Parathyroid adenoma (tissue), 2 donors: ENCODE measurements at regions not wholly inside any gene's neighbourhood (a gene's known extent, or its start where the extent isn't known, plus 50 kb on each side); places are given as distances from the start of the nearest gene placed in this dataset.

Experiments
- H2AFZ ChIP-seq: fragments of 300-600 bp; sonication (generic); one replicate; pipeline ENCODE4 v1.7.0; 2017; ENCODE audit warnings: antibody characterized with exemption, mild to moderate bottlenecking
- H3K27ac ChIP-seq: fragments of 300-600 bp; sonication (generic); one replicate; pipeline ENCODE4 v1.7.0; 2017
- H3K27me3 ChIP-seq: fragments of 300-600 bp; sonication (generic); one replicate; pipeline ENCODE4 v1.7.0; 2017; ENCODE audit warnings: low read length; ENCODE audit not compliant: control insufficient read depth, insufficient read depth
- H3K36me3 ChIP-seq: fragments of 300-600 bp; sonication (generic); one replicate; pipeline ENCODE4 v1.7.0; 2017; ENCODE audit warnings: low read length; ENCODE audit not compliant: control insufficient read depth, insufficient read depth
- H3K4me1 ChIP-seq: fragments of 300-600 bp; sonication (generic); one replicate; pipeline ENCODE4 v1.7.0; 2017; ENCODE audit warnings: control low read depth
- H3K4me2 ChIP-seq: fragments of 300-600 bp; sonication (generic); one replicate; pipeline ENCODE4 v1.7.0; 2017; ENCODE audit warnings: low read length
- H3K4me3 ChIP-seq: fragments of 300-600 bp; sonication (generic); one replicate; pipeline ENCODE4 v1.7.0; 2017; ENCODE audit warnings: low read depth, low read length
- H3K79me2 ChIP-seq: fragments of 300-600 bp; sonication (generic); one replicate; pipeline ENCODE4 v1.7.0; 2017; ENCODE audit warnings: control low read depth
- H3K9ac ChIP-seq: fragments of 300-600 bp; sonication (generic); one replicate; pipeline ENCODE4 v1.7.0; 2017; ENCODE audit warnings: mild to moderate bottlenecking
- H3K9me3 ChIP-seq: fragments of 300-600 bp; sonication (generic); one replicate; pipeline ENCODE4 v1.7.0; 2017; ENCODE audit warnings: low read length; ENCODE audit not compliant: control insufficient read depth
- TF ChIP-seq, protein P1 (sequence below): fragments of 300-600 bp; sonication (generic); IDR thresholded peaks from one replicate; pipeline ENCODE4 v1.7.0; 2017; ENCODE audit warnings: antibody characterized with exemption, mild to moderate bottlenecking
- donor health status: primary hyperparathyroidism.

DNA sequence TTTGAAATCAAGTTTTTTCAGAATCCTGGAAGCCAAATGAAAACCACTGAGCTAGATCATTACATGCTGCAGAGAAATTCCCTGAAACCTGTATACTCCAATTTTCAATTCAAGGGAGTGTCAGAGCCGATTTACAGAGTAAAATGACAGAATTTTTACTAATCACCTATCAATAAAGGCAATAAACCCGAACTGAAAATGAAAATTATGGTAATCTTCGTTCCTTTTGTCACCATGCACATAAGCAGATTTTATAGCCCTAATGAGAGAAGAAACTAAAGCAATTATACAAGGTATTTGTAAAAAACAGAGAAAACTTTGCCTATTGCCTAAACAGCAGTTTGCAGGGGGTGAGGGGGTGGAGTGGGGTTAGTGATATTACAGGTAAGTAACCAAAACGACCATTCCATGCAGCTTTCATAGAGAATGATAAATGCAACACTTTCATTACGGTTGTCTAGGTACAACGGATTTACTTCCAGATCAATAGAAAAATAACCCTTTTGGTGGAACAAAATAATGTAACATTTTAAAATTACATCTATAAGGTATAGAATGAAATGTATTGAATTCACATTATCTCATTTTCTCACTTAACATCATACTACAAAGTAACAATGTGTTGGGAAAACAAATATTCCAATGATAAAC, 115.2 kb upstream of the BEND6 start:
- H3K27me3 ChIP-seq = no peaks in the 10 kb centered on the region
- no peak overlapping the region for H3K4me2 ChIP-seq
- peaks cover 2% of the 10 kb centered on the region for H3K4me1 ChIP-seq
- TF ChIP-seq, protein P1, sequence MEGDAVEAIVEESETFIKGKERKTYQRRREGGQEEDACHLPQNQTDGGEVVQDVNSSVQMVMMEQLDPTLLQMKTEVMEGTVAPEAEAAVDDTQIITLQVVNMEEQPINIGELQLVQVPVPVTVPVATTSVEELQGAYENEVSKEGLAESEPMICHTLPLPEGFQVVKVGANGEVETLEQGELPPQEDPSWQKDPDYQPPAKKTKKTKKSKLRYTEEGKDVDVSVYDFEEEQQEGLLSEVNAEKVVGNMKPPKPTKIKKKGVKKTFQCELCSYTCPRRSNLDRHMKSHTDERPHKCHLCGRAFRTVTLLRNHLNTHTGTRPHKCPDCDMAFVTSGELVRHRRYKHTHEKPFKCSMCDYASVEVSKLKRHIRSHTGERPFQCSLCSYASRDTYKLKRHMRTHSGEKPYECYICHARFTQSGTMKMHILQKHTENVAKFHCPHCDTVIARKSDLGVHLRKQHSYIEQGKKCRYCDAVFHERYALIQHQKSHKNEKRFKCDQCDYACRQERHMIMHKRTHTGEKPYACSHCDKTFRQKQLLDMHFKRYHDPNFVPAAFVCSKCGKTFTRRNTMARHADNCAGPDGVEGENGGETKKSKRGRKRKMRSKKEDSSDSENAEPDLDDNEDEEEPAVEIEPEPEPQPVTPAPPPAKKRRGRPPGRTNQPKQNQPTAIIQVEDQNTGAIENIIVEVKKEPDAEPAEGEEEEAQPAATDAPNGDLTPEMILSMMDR = no peak
- H3K79me2 ChIP-seq = peaks cover 5% of the 10 kb centered on the region
- H2AFZ ChIP-seq = no peak overlapping the region
- no peaks in the 10 kb centered on the region for H3K9me3 ChIP-seq
- H3K36me3 ChIP-seq = no peaks in the 10 kb centered on the region
- no peak overlapping the region for H3K4me3 ChIP-seq
- no peak overlapping the region for H3K27ac ChIP-seq
- H3K9ac ChIP-seq = no peak overlapping the region

DNA sequence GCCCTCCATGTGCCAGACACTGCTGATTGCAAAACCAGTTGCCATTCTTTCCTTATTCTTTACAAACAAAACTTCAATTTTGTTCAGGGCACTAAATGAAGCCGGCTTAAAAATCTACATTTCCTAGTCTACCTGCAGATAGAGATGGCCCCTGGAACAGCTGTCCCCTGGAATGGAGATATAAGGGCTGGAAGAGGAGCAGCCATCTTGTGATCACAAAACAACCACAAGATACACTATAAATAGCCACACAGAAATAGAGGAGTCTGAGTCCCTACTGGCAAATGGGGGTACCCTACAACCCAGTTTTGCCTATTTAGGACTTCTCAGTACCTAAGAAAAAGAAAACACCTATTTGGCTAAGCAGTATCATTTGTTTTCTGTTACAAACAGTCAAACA, 115.9 kb upstream of the BEND6 start:
- Histone ChIP-seq H3K27me3 (no peaks in the 10 kb centered on the region), H3K4me3 (no peak overlapping the region), H3K79me2 (peaks cover 5% of the 10 kb centered on the region), H3K9ac (no peak overlapping the region), H3K9me3 (no peaks in the 10 kb centered on the region), H3K36me3 (no peaks in the 10 kb centered on the region), H3K27ac (no peak overlapping the region), H2AFZ (no peak overlapping the region), H3K4me2 (no peak overlapping the region), H3K4me1 (no peaks in the 10 kb centered on the region)
- TF ChIP-seq, protein P1 = no peak

DNA sequence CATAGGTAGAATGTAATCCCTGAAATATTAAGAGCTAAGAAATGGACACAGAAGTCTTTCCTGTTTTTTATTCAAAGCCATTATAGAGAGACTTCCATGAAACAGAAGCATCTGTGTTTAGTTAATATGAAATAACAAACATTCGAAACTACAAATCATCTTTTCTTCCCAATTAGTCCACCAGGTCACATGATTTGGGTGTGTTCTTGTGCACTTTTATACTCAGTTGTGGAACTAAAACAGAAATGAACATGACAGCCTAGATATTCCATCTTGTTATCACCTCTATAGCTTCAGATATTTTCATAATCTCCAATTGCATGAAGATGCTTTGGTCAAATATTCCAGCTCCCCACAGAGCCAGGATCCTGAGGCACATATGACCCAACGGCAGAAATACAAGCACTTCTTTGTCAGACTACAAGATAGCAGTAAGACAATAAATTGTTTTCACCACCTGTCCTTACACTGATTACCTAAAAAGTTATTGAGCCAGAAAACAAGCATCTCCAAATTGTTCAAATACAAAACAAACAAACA, 116.8 kb upstream of the BEND6 start:
- Histone ChIP-seq H3K79me2 (peaks cover 4% of the 10 kb centered on the region), H3K27ac (no peak overlapping the region), H3K4me1 (no peaks in the 10 kb centered on the region), H3K9ac (no peak overlapping the region), H3K4me2 (no peak overlapping the region), H2AFZ (no peak overlapping the region), H3K9me3 (no peaks in the 10 kb centered on the region), H3K27me3 (no peaks in the 10 kb centered on the region), H3K36me3 (no peaks in the 10 kb centered on the region), H3K4me3 (no peak overlapping the region)
- TF ChIP-seq, protein P1 = no peak

DNA sequence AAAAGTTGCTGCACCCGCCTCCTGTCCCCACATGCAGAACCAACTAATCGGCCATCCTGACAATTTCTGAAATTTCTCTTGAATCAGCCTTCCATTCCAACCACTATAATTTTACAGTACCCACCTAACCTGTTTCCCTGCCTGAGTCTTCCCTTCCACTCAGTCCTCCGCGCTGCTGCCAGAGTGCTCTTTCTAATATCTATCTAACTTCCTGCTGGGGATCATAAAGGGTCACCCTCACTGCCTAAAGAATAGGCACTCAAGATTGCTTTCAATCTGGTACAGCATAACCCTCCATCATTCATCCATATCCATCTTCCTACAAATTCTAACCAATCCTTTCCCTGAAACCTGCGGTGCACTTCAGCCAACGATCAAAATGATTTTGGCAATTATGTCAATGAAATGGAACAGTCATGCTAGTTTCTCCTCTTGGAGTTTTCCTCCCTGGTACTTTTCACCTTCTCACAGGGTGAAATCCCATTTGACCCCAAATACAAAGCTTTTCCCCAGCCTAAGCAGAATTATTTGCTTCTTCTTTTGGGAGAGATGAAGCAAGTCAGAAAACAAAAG, 117.5 kb upstream of the BEND6 start:
- H3K4me1 ChIP-seq = no peaks in the 10 kb centered on the region

More for the DNA sequence above, 117.5 kb upstream of the BEND6 start:
- Histone ChIP-seq H3K79me2 (peaks cover 3% of the 10 kb centered on the region), H3K36me3 (no peaks in the 10 kb centered on the region), H3K4me3 (no peak overlapping the region), H3K27ac (no peak overlapping the region), H3K4me2 (no peak overlapping the region), H2AFZ (no peak overlapping the region), H3K27me3 (no peaks in the 10 kb centered on the region), H3K9ac (no peak overlapping the region), H3K9me3 (no peaks in the 10 kb centered on the region)
- TF ChIP-seq, protein P1 = no peak
